GM12891 (cell line): ENCODE measurements at regions not wholly inside any gene's neighbourhood (a gene's known extent, or its start where the extent isn't known, plus 50 kb on each side); places are given as distances from the start of the nearest gene placed in this dataset.

Experiments
- PAX5 ChIP-seq: IDR thresholded peaks from 2 replicates; pipeline ENCODE4 v1.6.1; 2011; ENCODE audit warnings: low read length, moderate library complexity, mild to moderate bottlenecking; ENCODE audit not compliant: insufficient read depth, severe bottlenecking
- POU2F2 ChIP-seq: IDR thresholded peaks from 2 replicates; pipeline ENCODE4 v1.6.1; 2011; ENCODE audit warnings: low read depth, mild to moderate bottlenecking, control low read depth, low read length, moderate library complexity

- TF ChIP-seq POU2F2 = no peak
- TF ChIP-seq PAX5 = no peak
These were observed 935.8 kb upstream of the TYRP1 start for GRCh38 chr9:11757408-11757807.
